ENCODE measurements at regions not wholly inside any gene's neighbourhood (a gene's known extent, or its start where the extent isn't known, plus 50 kb on each side); places are given as distances from the start of the nearest gene placed in this dataset.

DNA sequence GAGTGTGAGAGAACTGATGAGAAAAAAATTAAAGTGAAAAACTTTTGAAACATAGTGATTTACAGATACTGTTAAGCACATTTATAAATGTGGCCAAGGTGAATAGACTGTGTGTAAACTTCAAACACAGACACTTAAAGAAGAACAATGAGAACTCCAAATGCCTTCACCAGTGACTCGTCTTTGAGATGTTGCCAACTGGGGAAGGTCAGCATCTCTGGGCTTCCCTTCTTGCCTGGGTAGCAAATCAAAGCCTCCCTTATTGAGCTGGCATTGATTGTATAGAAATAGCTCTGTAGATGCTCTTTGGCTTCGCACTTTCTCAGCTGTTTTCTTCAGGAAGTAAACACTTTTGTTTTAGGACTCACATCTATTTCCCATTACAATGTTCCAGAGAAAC is 177.3 kb upstream of the SGCG start:
- Histone ChIP-seq H3K9me3 (ENCODE audit: control insufficient read depth, insufficient read depth, low read depth, low read length) (no peaks in the 10 kb centered on the region), H3K27ac (ENCODE audit: extremely low read depth, low read depth, low read length) (no peak overlapping the region), H3K4me3 (ENCODE audit: low read depth, low read length) (no peak overlapping the region), H3K36me3 (ENCODE audit: control insufficient read depth in 2 of 2, insufficient read depth in 1 of 2, low read length in 2 of 2) (no peaks in the 10 kb centered on the region), H3K4me1 (ENCODE audit: control insufficient read depth, insufficient read depth, low read length) (no peaks in the 10 kb centered on the region)
- no peak for TF ChIP-seq ZNF529 (tag by site-specific recombination; IDR thresholded peaks at IDR 0.05; ENCODE audit: insufficient replicate concordance)
- no peak for TF ChIP-seq ZNF341 (tag by site-specific recombination; IDR thresholded peaks at IDR 0.05; ENCODE audit: low read depth)
- TF ChIP-seq ZNF274 (IDR thresholded peaks at IDR 0.05; ENCODE audit: low read length), result no peak
- TF ChIP-seq ZNF274 (tag by site-specific recombination; IDR thresholded peaks at IDR 0.05; ENCODE audit: borderline replicate concordance), result no peak
- TF ChIP-seq, protein P1, sequence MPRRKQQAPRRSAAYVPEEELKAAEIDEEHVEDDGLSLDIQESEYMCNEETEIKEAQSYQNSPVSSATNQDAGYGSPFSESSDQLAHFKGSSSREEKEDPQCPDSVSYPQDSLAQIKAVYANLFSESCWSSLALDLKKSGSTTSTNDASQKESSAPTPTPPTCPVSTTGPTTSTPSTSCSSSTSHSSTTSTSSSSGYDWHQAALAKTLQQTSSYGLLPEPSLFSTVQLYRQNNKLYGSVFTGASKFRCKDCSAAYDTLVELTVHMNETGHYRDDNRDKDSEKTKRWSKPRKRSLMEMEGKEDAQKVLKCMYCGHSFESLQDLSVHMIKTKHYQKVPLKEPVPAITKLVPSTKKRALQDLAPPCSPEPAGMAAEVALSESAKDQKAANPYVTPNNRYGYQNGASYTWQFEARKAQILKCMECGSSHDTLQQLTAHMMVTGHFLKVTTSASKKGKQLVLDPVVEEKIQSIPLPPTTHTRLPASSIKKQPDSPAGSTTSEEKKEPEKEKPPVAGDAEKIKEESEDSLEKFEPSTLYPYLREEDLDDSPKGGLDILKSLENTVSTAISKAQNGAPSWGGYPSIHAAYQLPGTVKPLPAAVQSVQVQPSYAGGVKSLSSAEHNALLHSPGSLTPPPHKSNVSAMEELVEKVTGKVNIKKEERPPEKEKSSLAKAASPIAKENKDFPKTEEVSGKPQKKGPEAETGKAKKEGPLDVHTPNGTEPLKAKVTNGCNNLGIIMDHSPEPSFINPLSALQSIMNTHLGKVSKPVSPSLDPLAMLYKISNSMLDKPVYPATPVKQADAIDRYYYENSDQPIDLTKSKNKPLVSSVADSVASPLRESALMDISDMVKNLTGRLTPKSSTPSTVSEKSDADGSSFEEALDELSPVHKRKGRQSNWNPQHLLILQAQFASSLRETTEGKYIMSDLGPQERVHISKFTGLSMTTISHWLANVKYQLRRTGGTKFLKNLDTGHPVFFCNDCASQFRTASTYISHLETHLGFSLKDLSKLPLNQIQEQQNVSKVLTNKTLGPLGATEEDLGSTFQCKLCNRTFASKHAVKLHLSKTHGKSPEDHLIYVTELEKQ (tag by site-specific recombination; IDR thresholded peaks at IDR 0.05; ENCODE audit: borderline replicate concordance), result no peak
- no peak for TF ChIP-seq ZNF350 (tag by site-specific recombination; IDR thresholded peaks at IDR 0.05)
- no peak for TF ChIP-seq ZNF211 (tag by site-specific recombination; IDR thresholded peaks at IDR 0.05; ENCODE audit: low read depth)
- no peak for TF ChIP-seq ZNF157 (tag by site-specific recombination; IDR thresholded peaks at IDR 0.05)
- TF ChIP-seq ZNF843 (tag by site-specific recombination; IDR thresholded peaks at IDR 0.05), result no peak
- TF ChIP-seq ZNF335 (tag by site-specific recombination; conservative IDR thresholded peaks at IDR 0.05), result no peak
- no peak for TF ChIP-seq SETDB1 (IDR thresholded peaks at IDR 0.05; ENCODE audit: insufficient read length, low read length)
- CTCF ChIA-PET, result interaction anchor here (0.6 to 1.5 kb wide), 2 partner anchors 15 to 226 kb away, joined by 3 to 5 read pairs; no protein-coding TSS in a partner anchor
- POLR2A ChIA-PET, result no interaction called here

DNA sequence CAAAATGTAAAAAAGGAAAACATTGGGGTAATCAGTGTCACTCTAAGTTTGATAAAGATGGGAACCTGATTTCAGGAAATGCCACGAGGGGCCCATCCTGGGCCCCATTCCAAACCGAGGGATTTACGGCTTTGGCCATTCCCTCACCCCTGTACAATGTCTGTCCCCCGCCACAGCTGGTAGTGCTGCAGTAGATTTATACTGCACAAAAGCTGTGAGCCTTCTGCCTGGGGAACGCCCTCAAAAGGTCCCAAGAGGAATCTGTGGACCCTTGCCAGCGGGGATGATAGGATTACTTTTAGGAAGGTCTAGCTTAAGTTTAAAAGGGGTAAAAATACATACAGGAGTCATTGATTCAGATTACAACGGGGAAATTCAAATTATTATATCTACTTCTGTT is 173.4 kb upstream of the SGCG start:
- CTCF ChIA-PET, result interaction anchor here (0.7 kb wide), 1 partner anchor 10 kb away, joined by 3 read pairs; no protein-coding TSS in a partner anchor
- no peaks in the 10 kb centered on the region for H3K36me3 ChIP-seq (ENCODE audit: control insufficient read depth in 2 of 2, insufficient read depth in 1 of 2, low read length in 2 of 2)
- H3K27ac ChIP-seq (ENCODE audit: extremely low read depth, low read depth, low read length), result no peak overlapping the region
- TF ChIP-seq, protein P2, sequence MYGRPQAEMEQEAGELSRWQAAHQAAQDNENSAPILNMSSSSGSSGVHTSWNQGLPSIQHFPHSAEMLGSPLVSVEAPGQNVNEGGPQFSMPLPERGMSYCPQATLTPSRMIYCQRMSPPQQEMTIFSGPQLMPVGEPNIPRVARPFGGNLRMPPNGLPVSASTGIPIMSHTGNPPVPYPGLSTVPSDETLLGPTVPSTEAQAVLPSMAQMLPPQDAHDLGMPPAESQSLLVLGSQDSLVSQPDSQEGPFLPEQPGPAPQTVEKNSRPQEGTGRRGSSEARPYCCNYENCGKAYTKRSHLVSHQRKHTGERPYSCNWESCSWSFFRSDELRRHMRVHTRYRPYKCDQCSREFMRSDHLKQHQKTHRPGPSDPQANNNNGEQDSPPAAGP (tag by site-specific recombination; IDR thresholded peaks at IDR 0.05), result no peak
- TF ChIP-seq ZNF341 (tag by site-specific recombination; IDR thresholded peaks at IDR 0.05; ENCODE audit: low read depth), result no peak
- no peak for TF ChIP-seq HOXD13 (CRISPR knock-in tag; IDR thresholded peaks at IDR 0.05; ENCODE audit: borderline replicate concordance)
- no peak for TF ChIP-seq SALL2 (tag by site-specific recombination; IDR thresholded peaks at IDR 0.05; ENCODE audit: borderline replicate concordance)
- no peak for TF ChIP-seq ZNF223 (tag by site-specific recombination; IDR thresholded peaks at IDR 0.05)
- TF ChIP-seq ZNF521 (tag by site-specific recombination; IDR thresholded peaks at IDR 0.05), result no peak
- TF ChIP-seq, protein P3, sequence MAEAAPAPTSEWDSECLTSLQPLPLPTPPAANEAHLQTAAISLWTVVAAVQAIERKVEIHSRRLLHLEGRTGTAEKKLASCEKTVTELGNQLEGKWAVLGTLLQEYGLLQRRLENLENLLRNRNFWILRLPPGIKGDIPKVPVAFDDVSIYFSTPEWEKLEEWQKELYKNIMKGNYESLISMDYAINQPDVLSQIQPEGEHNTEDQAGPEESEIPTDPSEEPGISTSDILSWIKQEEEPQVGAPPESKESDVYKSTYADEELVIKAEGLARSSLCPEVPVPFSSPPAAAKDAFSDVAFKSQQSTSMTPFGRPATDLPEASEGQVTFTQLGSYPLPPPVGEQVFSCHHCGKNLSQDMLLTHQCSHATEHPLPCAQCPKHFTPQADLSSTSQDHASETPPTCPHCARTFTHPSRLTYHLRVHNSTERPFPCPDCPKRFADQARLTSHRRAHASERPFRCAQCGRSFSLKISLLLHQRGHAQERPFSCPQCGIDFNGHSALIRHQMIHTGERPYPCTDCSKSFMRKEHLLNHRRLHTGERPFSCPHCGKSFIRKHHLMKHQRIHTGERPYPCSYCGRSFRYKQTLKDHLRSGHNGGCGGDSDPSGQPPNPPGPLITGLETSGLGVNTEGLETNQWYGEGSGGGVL (tag by site-specific recombination; IDR thresholded peaks at IDR 0.05), result no peak
- TF ChIP-seq ZNF274 (IDR thresholded peaks at IDR 0.05; ENCODE audit: low read length), result no peak
- no peak for TF ChIP-seq ZNF274 (tag by site-specific recombination; IDR thresholded peaks at IDR 0.05; ENCODE audit: borderline replicate concordance)
- no peak for TF ChIP-seq ZNF146 (tag by site-specific recombination; IDR thresholded peaks at IDR 0.05)
- no peak for TF ChIP-seq ZNF626 (tag by site-specific recombination; IDR thresholded peaks at IDR 0.05)
- TF ChIP-seq ZNF2 (tag by site-specific recombination; IDR thresholded peaks at IDR 0.05), result no peak
- H3K4me3 ChIP-seq (ENCODE audit: low read depth, low read length), result no peak overlapping the region
- H3K4me1 ChIP-seq (ENCODE audit: control insufficient read depth, insufficient read depth, low read length), result no peaks in the 10 kb centered on the region
- no peaks in the 10 kb centered on the region for H3K9me3 ChIP-seq (ENCODE audit: control insufficient read depth, insufficient read depth, low read depth, low read length)
- POLR2A ChIA-PET, result no interaction called here
